A673 (cell line): ENCODE measurements at regions not wholly inside any gene's neighbourhood (a gene's known extent, or its start where the extent isn't known, plus 50 kb on each side); places are given as distances from the start of the nearest gene placed in this dataset.

Experiments
- EZH2 ChIP-seq: fragments of 200-600 bp; sonication (generic); IDR thresholded peaks from 2 replicates; pipeline ENCODE4 v1.6.1; 2017; ENCODE audit warnings: borderline replicate concordance, low read depth, mild to moderate bottlenecking, mixed read lengths, antibody characterized with exemption, low read length; ENCODE audit not compliant: poor library complexity, severe bottlenecking
- TF ChIP-seq, protein P1 (sequence below): fragments of 300-800, 200-600 bp; sonication (generic); conservative IDR thresholded peaks from 2 replicates; pipeline ENCODE4 v1.5.1; 2017; ENCODE audit warnings: low read depth, mild to moderate bottlenecking, antibody characterized with exemption, low read length, moderate library complexity, mixed read lengths

DNA sequence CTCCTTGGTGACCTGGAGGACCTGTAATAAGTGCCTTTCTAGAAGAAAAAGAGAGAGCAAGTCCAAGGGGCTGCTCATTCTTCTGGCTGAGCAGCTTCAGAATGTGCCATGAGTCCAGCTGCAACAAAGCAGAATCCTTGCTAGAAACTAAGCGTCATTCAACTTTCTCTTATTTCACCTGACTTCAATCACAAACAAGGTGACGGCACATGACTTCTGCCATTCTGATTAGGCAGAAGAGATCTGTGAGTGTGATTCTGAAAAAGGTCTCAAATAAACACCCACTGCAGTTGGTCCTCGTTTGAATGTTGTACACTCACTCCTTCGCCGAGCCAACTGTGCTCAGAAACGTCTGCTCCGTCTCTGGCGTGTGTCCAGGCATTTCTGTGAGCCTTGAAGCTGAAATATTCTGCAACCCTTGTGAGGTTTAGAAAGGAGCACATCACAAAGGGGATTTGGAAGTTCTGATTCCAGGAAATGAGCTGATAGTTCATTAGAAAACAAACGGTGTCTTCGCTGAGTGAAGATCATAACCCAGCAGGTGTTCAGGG is 623.8 kb upstream of the KIRREL3 start:
- TF ChIP-seq, protein P1, sequence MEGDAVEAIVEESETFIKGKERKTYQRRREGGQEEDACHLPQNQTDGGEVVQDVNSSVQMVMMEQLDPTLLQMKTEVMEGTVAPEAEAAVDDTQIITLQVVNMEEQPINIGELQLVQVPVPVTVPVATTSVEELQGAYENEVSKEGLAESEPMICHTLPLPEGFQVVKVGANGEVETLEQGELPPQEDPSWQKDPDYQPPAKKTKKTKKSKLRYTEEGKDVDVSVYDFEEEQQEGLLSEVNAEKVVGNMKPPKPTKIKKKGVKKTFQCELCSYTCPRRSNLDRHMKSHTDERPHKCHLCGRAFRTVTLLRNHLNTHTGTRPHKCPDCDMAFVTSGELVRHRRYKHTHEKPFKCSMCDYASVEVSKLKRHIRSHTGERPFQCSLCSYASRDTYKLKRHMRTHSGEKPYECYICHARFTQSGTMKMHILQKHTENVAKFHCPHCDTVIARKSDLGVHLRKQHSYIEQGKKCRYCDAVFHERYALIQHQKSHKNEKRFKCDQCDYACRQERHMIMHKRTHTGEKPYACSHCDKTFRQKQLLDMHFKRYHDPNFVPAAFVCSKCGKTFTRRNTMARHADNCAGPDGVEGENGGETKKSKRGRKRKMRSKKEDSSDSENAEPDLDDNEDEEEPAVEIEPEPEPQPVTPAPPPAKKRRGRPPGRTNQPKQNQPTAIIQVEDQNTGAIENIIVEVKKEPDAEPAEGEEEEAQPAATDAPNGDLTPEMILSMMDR, result no peak
- TF ChIP-seq EZH2, result no peak
